A549 (cell line): ENCODE measurements at regions not wholly inside any gene's neighbourhood (a gene's known extent, or its start where the extent isn't known, plus 50 kb on each side); places are given as distances from the start of the nearest gene placed in this dataset.

Experiments
- ATAC-seq, 2 experiments: fragments of 200-7000 bp in 1 of 2; fragments of >200 bp in 1 of 2; cut with Nextera tagmentation in 1 of 2; cut with Tn5 transposase in 1 of 2; 3 replicates each; pipeline versions ENCODE4 v1.8.0 to v1.9.1; 2018 to 2020; ENCODE audit warnings: mild to moderate bottlenecking in 1 of 2, moderate library complexity in 1 of 2
- CTCF ChIA-PET: fragments of 300-600 bp; sonication (Branson Sonifier 250); formaldehyde crosslinking; extraction: SDS; loops from one replicate; lab custom pipeline; 2021; ENCODE audit warnings: antibody characterized with exemption, inconsistent platforms; lab: Yijun Ruan, JAX
- POLR2A ChIA-PET: fragments of 350-600 bp; formaldehyde crosslinking; extraction: SDS; loops from one replicate; lab custom pipeline; 2021; ENCODE audit warnings: antibody characterized with exemption, inconsistent platforms; lab: Yijun Ruan, JAX
- DNase-seq, 2 experiments: peaks; one replicate each; pipeline versions ENCODE4 v3.0.0 to v3.0.0-alpha.2; 2011 to 2016; ENCODE audit warnings: low read depth in 1 of 2, low spot score in 1 of 2
- FAIRE-seq: peaks from 2 replicates; lab custom pipeline; 2011; peaks lifted over from hg19 to GRCh38; lab: Jason Lieb, UNC
- H3K27ac ChIP-seq, 2 experiments: fragments of >200 bp; sonication (Bioruptor Twin); formaldehyde crosslinking; 3 replicates each; pipeline ENCODE4 v1.5.1; 2016 to 2017
- H3K4me1 ChIP-seq: fragments of >200 bp; sonication (Bioruptor Twin); formaldehyde crosslinking; 3 replicates; pipeline ENCODE4 v1.6.1; 2016
- H3K4me2 ChIP-seq: fragments of >200 bp; sonication (Bioruptor Twin); formaldehyde crosslinking; 3 replicates; pipeline ENCODE4 v1.6.1; 2016
- H3K4me3 ChIP-seq: fragments of >200 bp; sonication (Bioruptor Twin); formaldehyde crosslinking; 3 replicates; pipeline ENCODE4 v1.5.1; 2016
- H3K9me3 ChIP-seq: fragments of >200 bp; sonication (Bioruptor Twin); formaldehyde crosslinking; 3 replicates; pipeline ENCODE4 v1.6.1; 2016
- CBX8 ChIP-seq: fragments of 200-600 bp; sonication (generic); IDR thresholded peaks from 2 replicates; pipeline ENCODE4 v1.6.1; 2016
- CHD4 ChIP-seq: fragments of 200-600 bp; sonication (generic); IDR thresholded peaks from 2 replicates; pipeline ENCODE4 v1.6.1; 2016; ENCODE audit warnings: antibody characterized with exemption, mild to moderate bottlenecking, borderline replicate concordance
- EHMT2 ChIP-seq: fragments of 200-600 bp; sonication (generic); IDR thresholded peaks from 2 replicates; pipeline ENCODE4 v1.6.1; 2016; ENCODE audit warnings: antibody characterized with exemption, low read depth, mild to moderate bottlenecking, moderate library complexity
- EP300 ChIP-seq, 2 experiments: fragments of >200 bp; sonication (Bioruptor Twin); formaldehyde crosslinking; IDR thresholded peaks; 2 replicates in 1 of 2; 3 replicates in 1 of 2; pipeline ENCODE4 v1.6.1; 2016 to 2017
- FOSB ChIP-seq: fragments of 250-450 bp; sonication (Bioruptor Pico); IDR thresholded peaks from 2 replicates; pipeline ENCODE4 v1.5.0; 2020; ENCODE audit warnings: mild to moderate bottlenecking, moderate library complexity
- FOXS1 ChIP-seq: fragments of 250-450 bp; sonication (Bioruptor Pico); IDR thresholded peaks from 2 replicates; pipeline ENCODE4 v1.5.0; 2020; ENCODE audit warnings: mild to moderate bottlenecking, moderate library complexity
- HDAC2 ChIP-seq: fragments of 200-600 bp; sonication (generic); IDR thresholded peaks from 2 replicates; pipeline ENCODE4 v1.6.1; 2016
- HEYL ChIP-seq: fragments of 250-450 bp; sonication (Bioruptor Pico); IDR thresholded peaks from 2 replicates; pipeline ENCODE4 v1.8.0; 2021; ENCODE audit warnings: mild to moderate bottlenecking, moderate library complexity
- MAZ ChIP-seq: fragments of 150-350 bp; IDR thresholded peaks from 2 replicates; pipeline ENCODE4 v1.6.1; 2014; ENCODE audit warnings: antibody characterized with exemption, low read depth, low read length, borderline replicate concordance
- MYC ChIP-seq: IDR thresholded peaks from 2 replicates; pipeline ENCODE4 v1.6.1; 2012; ENCODE audit warnings: mild to moderate bottlenecking, inconsistent platforms, low read length, improper control_type of control experiment, borderline replicate concordance
- NPAS2 ChIP-seq: fragments of 250-450 bp; sonication (Bioruptor Pico); IDR thresholded peaks from 2 replicates; pipeline ENCODE4 v1.8.0; 2022; ENCODE audit warnings: mild to moderate bottlenecking, moderate library complexity, borderline replicate concordance
- POLR2A ChIP-seq: IDR thresholded peaks from 2 replicates; pipeline ENCODE4 v1.6.1; 2012; ENCODE audit warnings: mild to moderate bottlenecking, low read length
- RAD21 ChIP-seq, 2 experiments: fragments of >200 bp in 1 of 2; sonication (Bioruptor Twin) in 1 of 2; formaldehyde crosslinking in 1 of 2; IDR thresholded peaks in 1 of 2; conservative IDR thresholded peaks in 1 of 2; 2 replicates in 1 of 2; 3 replicates in 1 of 2; pipeline ENCODE4 v1.6.1; 2012 to 2018; ENCODE audit warnings: inconsistent platforms in 1 of 2
- SMC3 ChIP-seq: fragments of >200 bp; sonication (Bioruptor Twin); formaldehyde crosslinking; IDR thresholded peaks from 3 replicates; pipeline ENCODE4 v1.6.1; 2018; ENCODE audit warnings: inconsistent platforms
- ZFP36 ChIP-seq: fragments of 450-650 bp; IDR thresholded peaks from 2 replicates; pipeline ENCODE4 v1.6.1; 2014; ENCODE audit warnings: borderline replicate concordance; ENCODE audit not compliant: partially characterized antibody
- WGBS: methylation state at CpG from one replicate; pipeline ENCODE4 v1.1.6; 2017; ENCODE audit errors: missing lambda C conversion rate; 5-methylcytosine and 5-hydroxymethylcytosine counted together
- TF ChIP-seq, protein P1 (sequence below): IDR thresholded peaks from 2 replicates; pipeline ENCODE4 v1.6.1; 2012; ENCODE audit warnings: low read depth, borderline replicate concordance
- TF ChIP-seq, protein P2 (sequence below): fragments of 250-450 bp; sonication (Bioruptor Pico); IDR thresholded peaks from 2 replicates; pipeline ENCODE4 v1.5.0; 2020; ENCODE audit warnings: low read depth, mild to moderate bottlenecking, moderate library complexity
- TF ChIP-seq, protein P3 (sequence below): fragments of >200 bp; sonication (Bioruptor Twin); formaldehyde crosslinking; IDR thresholded peaks from 3 replicates; pipeline ENCODE4 v1.5.1; 2016

DNA sequence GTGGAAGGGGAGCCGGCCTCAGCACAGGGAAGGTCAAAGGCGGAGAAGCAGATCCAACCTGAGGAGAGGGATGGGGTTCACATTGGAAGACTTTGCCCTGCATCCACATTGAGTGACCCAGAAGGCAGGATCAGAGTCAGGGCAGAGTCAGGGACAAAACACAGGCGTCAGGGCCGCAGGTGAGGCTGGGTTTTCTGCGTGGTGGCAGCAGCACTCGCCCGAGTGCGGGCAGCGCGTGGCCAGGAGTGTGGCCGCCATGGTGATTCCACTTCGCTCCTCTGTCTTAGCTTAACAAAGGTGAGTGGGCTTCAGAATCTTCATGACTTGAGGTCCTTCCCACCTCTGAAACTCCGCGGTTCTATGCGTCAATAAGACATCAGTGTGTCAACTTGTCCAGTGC is 476.9 kb upstream of the SMIM21 start:
- ATAC-seq (no peak), FAIRE-seq (no peak), DNase-seq (no peak)
- whole genome bisulfite sequencing, result 73% methylated on average over 15 of the region's 15 CpGs
- TF ChIP-seq, protein P1, sequence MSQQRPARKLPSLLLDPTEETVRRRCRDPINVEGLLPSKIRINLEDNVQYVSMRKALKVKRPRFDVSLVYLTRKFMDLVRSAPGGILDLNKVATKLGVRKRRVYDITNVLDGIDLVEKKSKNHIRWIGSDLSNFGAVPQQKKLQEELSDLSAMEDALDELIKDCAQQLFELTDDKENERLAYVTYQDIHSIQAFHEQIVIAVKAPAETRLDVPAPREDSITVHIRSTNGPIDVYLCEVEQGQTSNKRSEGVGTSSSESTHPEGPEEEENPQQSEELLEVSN, result no peak
- TF ChIP-seq EP300 (IDR thresholded peaks at IDR 0.05) (no peak), NPAS2 (CRISPR knock-in tag) (no peak), POLR2A (no peak), HDAC2 (no peak), CBX8 (no peak), CHD4 (no peak), HEYL (no peak), MYC (no peak)
- H3K4me2 ChIP-seq, result no peak overlapping the region
- H3K9me3 ChIP-seq, result no peaks in the 10 kb centered on the region
- H3K4me1 ChIP-seq, result no peaks in the 10 kb centered on the region
- H3K4me3 ChIP-seq, result no peak overlapping the region
- ChIA-PET POLR2A (no interaction called here), CTCF (no interaction called here)
- H3K27ac ChIP-seq, result no peak overlapping the region

DNA sequence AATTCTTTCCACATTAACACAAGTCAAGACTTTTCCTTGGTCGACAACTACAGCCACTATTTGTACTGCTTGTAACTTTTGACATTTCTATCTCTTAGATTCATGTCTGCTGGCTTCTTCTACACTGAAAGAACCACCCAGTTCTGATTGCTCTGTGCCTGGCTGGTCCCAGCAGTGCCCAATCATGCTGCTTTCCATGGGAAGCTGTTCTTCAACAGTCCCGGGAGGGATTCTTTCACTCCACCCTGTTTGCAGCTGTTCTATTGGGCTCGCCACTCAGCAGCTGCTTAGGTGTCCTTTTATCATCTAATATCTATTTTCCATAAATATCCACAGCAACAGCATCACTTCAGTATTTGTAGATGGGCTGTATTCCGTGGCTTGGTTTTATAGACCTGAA is 471.1 kb upstream of the SMIM21 start:
- H3K9me3 ChIP-seq, result no peaks in the 10 kb centered on the region
- TF ChIP-seq, protein P2, sequence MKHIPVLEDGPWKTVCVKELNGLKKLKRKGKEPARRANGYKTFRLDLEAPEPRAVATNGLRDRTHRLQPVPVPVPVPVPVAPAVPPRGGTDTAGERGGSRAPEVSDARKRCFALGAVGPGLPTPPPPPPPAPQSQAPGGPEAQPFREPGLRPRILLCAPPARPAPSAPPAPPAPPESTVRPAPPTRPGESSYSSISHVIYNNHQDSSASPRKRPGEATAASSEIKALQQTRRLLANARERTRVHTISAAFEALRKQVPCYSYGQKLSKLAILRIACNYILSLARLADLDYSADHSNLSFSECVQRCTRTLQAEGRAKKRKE (CRISPR knock-in tag), result no peak
- no peak for ATAC-seq
- DNase-seq, result no peak
- no peak overlapping the region for H3K4me3 ChIP-seq
- WGBS, result 29% methylated on average over 4 of the region's 4 CpGs
- H3K4me2 ChIP-seq, result no peak overlapping the region
- no peaks in the 10 kb centered on the region for H3K4me1 ChIP-seq
- POLR2A ChIA-PET, result no interaction called here
- H3K27ac ChIP-seq, result no peak overlapping the region
- CTCF ChIA-PET, result no interaction called here
- FAIRE-seq, result no peak

DNA sequence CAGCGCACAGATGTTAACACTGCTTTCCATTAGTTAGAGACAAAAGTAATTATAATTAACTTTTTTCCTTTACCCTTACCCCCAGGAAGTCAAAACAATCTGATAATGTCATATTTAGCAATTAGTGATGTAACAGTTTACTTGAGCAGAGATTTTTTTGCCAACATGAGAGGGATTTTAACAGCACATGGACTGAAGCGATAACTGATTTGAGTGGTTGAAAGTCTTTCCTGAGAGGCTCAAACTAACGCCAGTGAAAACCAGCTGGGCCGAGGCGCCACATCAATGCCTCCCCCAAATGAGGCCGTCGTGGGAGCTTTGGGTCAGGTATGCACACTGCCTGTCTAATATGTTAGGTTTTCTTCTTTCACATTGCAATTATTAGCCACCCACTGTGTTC is 469.9 kb upstream of the SMIM21 start:
- CTCF ChIA-PET, result no interaction called here
- FAIRE-seq (no peak), DNase-seq (no peak), ATAC-seq (no peak)
- WGBS, result 71% methylated on average over 7 of the region's 7 CpGs
- no peak for TF ChIP-seq ZFP36
- no peak for TF ChIP-seq FOSB
- TF ChIP-seq FOXS1 (CRISPR knock-in tag), result no peak
- no peak for TF ChIP-seq EHMT2
- TF ChIP-seq MAZ, result no peak
- Histone ChIP-seq H3K4me2 (no peak overlapping the region), H3K4me1 (no peaks in the 10 kb centered on the region), H3K9me3 (no peaks in the 10 kb centered on the region), H3K27ac (no peak overlapping the region), H3K4me3 (no peak overlapping the region)
- POLR2A ChIA-PET, result no interaction called here

DNA sequence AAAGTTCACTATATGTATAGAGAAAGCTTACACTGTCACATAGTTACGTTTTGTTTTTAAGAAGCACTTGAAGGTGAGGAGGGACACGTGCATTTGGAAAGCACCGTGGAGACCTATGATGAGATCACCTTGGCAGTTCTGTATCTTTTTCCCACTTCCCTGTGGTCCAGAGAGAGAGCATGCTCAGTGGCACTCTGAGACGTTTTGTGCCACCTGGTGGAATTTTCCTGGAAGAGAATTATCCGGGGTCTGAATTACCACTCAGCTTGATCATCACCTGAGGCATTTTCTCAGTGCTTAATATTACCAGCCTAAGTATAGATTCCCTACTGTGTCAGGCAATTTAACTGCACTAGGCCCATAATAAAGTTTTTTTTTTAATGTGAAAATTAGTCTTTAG is 469.4 kb upstream of the SMIM21 start:
- H3K4me1 ChIP-seq, result no peaks in the 10 kb centered on the region
- 5% methylated on average over 5 of the region's 5 CpGs for WGBS
- H3K27ac ChIP-seq, result no peak overlapping the region
- no peak overlapping the region for H3K4me2 ChIP-seq
- CTCF ChIA-PET, result interaction anchor here (0.6 kb wide), 1 partner anchor 51 kb away, joined by 3 read pairs; no protein-coding TSS in a partner anchor
- POLR2A ChIA-PET, result no interaction called here
- ATAC-seq (peak; percentile 62 to 69; a peak in 3 of 6 replicates), DNase-seq (peak; percentile 16 to 35), FAIRE-seq (no peak)
- H3K4me3 ChIP-seq, result no peak overlapping the region
- no peaks in the 10 kb centered on the region for H3K9me3 ChIP-seq
- TF ChIP-seq, protein P3, sequence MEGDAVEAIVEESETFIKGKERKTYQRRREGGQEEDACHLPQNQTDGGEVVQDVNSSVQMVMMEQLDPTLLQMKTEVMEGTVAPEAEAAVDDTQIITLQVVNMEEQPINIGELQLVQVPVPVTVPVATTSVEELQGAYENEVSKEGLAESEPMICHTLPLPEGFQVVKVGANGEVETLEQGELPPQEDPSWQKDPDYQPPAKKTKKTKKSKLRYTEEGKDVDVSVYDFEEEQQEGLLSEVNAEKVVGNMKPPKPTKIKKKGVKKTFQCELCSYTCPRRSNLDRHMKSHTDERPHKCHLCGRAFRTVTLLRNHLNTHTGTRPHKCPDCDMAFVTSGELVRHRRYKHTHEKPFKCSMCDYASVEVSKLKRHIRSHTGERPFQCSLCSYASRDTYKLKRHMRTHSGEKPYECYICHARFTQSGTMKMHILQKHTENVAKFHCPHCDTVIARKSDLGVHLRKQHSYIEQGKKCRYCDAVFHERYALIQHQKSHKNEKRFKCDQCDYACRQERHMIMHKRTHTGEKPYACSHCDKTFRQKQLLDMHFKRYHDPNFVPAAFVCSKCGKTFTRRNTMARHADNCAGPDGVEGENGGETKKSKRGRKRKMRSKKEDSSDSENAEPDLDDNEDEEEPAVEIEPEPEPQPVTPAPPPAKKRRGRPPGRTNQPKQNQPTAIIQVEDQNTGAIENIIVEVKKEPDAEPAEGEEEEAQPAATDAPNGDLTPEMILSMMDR, result peak; percentile 21; the same call in 1 of the 3 replicates
- TF ChIP-seq SMC3, result peak; percentile 34; the same call in 1 of the 3 replicates
- no peak for TF ChIP-seq FOXS1 (CRISPR knock-in tag)
- TF ChIP-seq RAD21 (conservative IDR thresholded peaks at IDR 0.05 in 1 of 2, IDR thresholded peaks at IDR 0.05 in 1 of 2), result peak; percentile 20 to 21; a peak in 2 of 5 replicates
- TF ChIP-seq, all 56 proteins: peak for 3
